ENCODE measurements at regions not wholly inside any gene's neighbourhood (a gene's known extent, or its start where the extent isn't known, plus 50 kb on each side); places are given as distances from the start of the nearest gene placed in this dataset.

GRCh38 chr3:59535791-59536221 lies 486.0 kb upstream of the CFAP20DC start:
- ChIA-PET SMC1A (ENCODE audit: uncharacterized antibody, unreplicated experiment) (interaction anchor here (0.9 to 2.3 kb wide), 12 partner anchors 8 to 209 kb away, joined by 3 to 9 read pairs (median 4); no protein-coding TSS in a partner anchor), RAD21 (ENCODE audit: unreplicated experiment) (interaction anchor here (0.5 to 1.2 kb wide), 3 partner anchors 9 to 1871 kb away, joined by 3 to 5 read pairs (median 4); no protein-coding TSS in a partner anchor), CTCF (interaction anchor here (1.2 to 1.9 kb wide), 4 partner anchors 8 to 167 kb away, joined by 3 to 7 read pairs (median 4); no protein-coding TSS in a partner anchor), POLR2A (no interaction called here)
- in situ Hi-C loops (cut with MboI): no loop called here
- H2AFZ ChIP-seq (ENCODE audit: control insufficient read depth, low read depth, low read length): no peak overlapping the region
- no peak overlapping the region for H3K4me2 ChIP-seq (ENCODE audit: control insufficient read depth, insufficient read depth)
- no peaks in the 10 kb centered on the region for H3K36me3 ChIP-seq (ENCODE audit: control insufficient read depth in 2 of 2, insufficient read depth in 2 of 2, low read length in 1 of 2)
- DNase-seq (ENCODE audit: low read depth, low spot score): no peak
- no peak overlapping the region for H3K27ac ChIP-seq (ENCODE audit: control insufficient read depth, insufficient read depth)
- TF ChIP-seq, protein P1, sequence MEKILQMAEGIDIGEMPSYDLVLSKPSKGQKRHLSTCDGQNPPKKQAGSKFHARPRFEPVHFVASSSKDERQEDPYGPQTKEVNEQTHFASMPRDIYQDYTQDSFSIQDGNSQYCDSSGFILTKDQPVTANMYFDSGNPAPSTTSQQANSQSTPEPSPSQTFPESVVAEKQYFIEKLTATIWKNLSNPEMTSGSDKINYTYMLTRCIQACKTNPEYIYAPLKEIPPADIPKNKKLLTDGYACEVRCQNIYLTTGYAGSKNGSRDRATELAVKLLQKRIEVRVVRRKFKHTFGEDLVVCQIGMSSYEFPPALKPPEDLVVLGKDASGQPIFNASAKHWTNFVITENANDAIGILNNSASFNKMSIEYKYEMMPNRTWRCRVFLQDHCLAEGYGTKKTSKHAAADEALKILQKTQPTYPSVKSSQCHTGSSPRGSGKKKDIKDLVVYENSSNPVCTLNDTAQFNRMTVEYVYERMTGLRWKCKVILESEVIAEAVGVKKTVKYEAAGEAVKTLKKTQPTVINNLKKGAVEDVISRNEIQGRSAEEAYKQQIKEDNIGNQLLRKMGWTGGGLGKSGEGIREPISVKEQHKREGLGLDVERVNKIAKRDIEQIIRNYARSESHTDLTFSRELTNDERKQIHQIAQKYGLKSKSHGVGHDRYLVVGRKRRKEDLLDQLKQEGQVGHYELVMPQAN (conservative IDR thresholded peaks at IDR 0.05): no peak
- no peak for TF ChIP-seq ESRRA (IDR thresholded peaks at IDR 0.05; ENCODE audit: low read length)
- ATAC-seq: no peak
- H4K20me1 ChIP-seq (ENCODE audit: control insufficient read depth, insufficient read depth): no peaks in the 10 kb centered on the region
- 6% methylated on average over 1 of the region's 1 CpG for WGBS (ENCODE audit: insufficient coverage, insufficient replicate concordance, low lambda C conversion rate, missing lambda C conversion rate)
- no peaks in the 10 kb centered on the region for H3K9me3 ChIP-seq (replicated peaks; ENCODE audit: control insufficient read depth, insufficient read depth, low read length)
- BruUV-seq (replicated peaks): no TSS peak
- intact Hi-C loops (cut with micrococcal nuclease; ENCODE audit: unreplicated experiment): no loop called here
- no peak overlapping the region for H3K4me3 ChIP-seq
- H3K9ac ChIP-seq (ENCODE audit: control insufficient read depth, insufficient read depth, low read length): no peak overlapping the region
- FAIRE-seq: no peak
- no peaks in the 10 kb centered on the region for H3K79me2 ChIP-seq (ENCODE audit: control insufficient read depth, insufficient read depth, low read length)
- H3K4me1 ChIP-seq (ENCODE audit: control insufficient read depth, insufficient read depth, low read length): no peaks in the 10 kb centered on the region
- H3K27me3 ChIP-seq (replicated peaks in 1 of 2; ENCODE audit: control insufficient read depth in 2 of 2, insufficient read depth in 2 of 2, low read length in 1 of 2): no peaks in the 10 kb centered on the region

DNA sequence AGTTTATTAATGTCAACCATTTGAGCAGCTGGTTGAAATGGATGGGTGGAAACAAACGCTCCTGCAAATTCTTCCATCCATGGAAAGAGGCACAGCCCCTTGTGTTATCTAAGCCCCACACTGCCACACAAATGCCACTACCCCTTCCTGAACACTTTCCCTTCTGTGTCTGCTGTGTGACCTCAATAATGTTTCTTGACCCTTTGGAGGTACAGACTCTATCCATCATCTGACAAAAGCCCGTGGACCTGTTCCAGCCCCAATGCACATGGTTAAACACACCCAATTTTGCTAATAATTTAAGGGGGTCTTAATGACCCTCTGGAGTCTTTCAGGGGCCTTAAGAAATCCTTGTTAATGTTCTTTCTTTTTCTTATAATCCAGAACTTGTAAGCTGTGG lies 482.2 kb upstream of the CFAP20DC start:
- Histone ChIP-seq H3K27ac (ENCODE audit: control insufficient read depth, insufficient read depth) (no peak overlapping the region), H3K4me2 (ENCODE audit: control insufficient read depth, insufficient read depth) (no peak overlapping the region), H3K36me3 (ENCODE audit: control insufficient read depth in 2 of 2, insufficient read depth in 2 of 2, low read length in 1 of 2) (no peaks in the 10 kb centered on the region), H3K4me1 (ENCODE audit: control insufficient read depth, insufficient read depth, low read length) (no peaks in the 10 kb centered on the region), H3K27me3 (replicated peaks in 1 of 2; ENCODE audit: control insufficient read depth in 2 of 2, insufficient read depth in 2 of 2, low read length in 1 of 2) (no peaks in the 10 kb centered on the region), H3K79me2 (ENCODE audit: control insufficient read depth, insufficient read depth, low read length) (no peaks in the 10 kb centered on the region), H4K20me1 (ENCODE audit: control insufficient read depth, insufficient read depth) (no peaks in the 10 kb centered on the region), H3K9ac (ENCODE audit: control insufficient read depth, insufficient read depth, low read length) (no peak overlapping the region), H3K4me3 (no peak overlapping the region), H2AFZ (ENCODE audit: control insufficient read depth, low read depth, low read length) (no peak overlapping the region), H3K9me3 (replicated peaks; ENCODE audit: control insufficient read depth, insufficient read depth, low read length) (no peaks in the 10 kb centered on the region; the same call in 2 of the 3 replicates)
- TF ChIP-seq YY1 (IDR thresholded peaks at IDR 0.05; ENCODE audit: low read depth, low read length) (no peak), HCFC1 (IDR thresholded peaks at IDR 0.05; ENCODE audit: low read length) (no peak), MEF2A (IDR thresholded peaks at IDR 0.05; ENCODE audit: insufficient read depth, low read depth, low read length) (no peak), KAT2A (conservative IDR thresholded peaks at IDR 0.05; ENCODE audit: control insufficient read depth, low read depth, low read length) (no peak)
- intact Hi-C loops (cut with micrococcal nuclease; ENCODE audit: unreplicated experiment) (no loop called here), in situ Hi-C loops (cut with MboI) (no loop called here)
- ATAC-seq: no peak
- DNase-seq (ENCODE audit: low read depth, low spot score): no peak
- POLR2A ChIA-PET: no interaction called here
- SMC1A ChIA-PET (ENCODE audit: uncharacterized antibody, unreplicated experiment): interaction anchor here (1.1 to 1.3 kb wide), 2 partner anchors 9 to 26 kb away, joined by 3 read pairs; no protein-coding TSS in a partner anchor
- CTCF ChIA-PET: no interaction called here
- 0% methylated on average over 2 of the region's 2 CpGs for WGBS (ENCODE audit: insufficient coverage, insufficient replicate concordance, low lambda C conversion rate, missing lambda C conversion rate)
- FAIRE-seq: no peak
- BruUV-seq (replicated peaks): no TSS peak
- RAD21 ChIA-PET (ENCODE audit: unreplicated experiment): interaction anchor here (1.1 kb wide), 1 partner anchor 17 kb away, joined by 3 read pairs; no protein-coding TSS in a partner anchor
